ENCODE measurements at regions not wholly inside any gene's neighbourhood (a gene's known extent, or its start where the extent isn't known, plus 50 kb on each side); places are given as distances from the start of the nearest gene placed in this dataset.

- no peaks in the 10 kb centered on the region for H3K9me3 ChIP-seq (ENCODE audit: low read depth)
- TF ChIP-seq EZH2 (IDR thresholded peaks at IDR 0.05; ENCODE audit: insufficient read depth, poor library complexity, severe bottlenecking), result no peak
- H3K27ac ChIP-seq, result no peak overlapping the region
- no peak overlapping the region for H2AFZ ChIP-seq
- H4K20me1 ChIP-seq (ENCODE audit: insufficient read depth), result no peaks in the 10 kb centered on the region
- H3K9me2 ChIP-seq (ENCODE audit: insufficient read depth), result no peaks in the 10 kb centered on the region
- H3K79me2 ChIP-seq (ENCODE audit: insufficient read depth), result no peaks in the 10 kb centered on the region
- WGBS, 2 experiments (ENCODE audit: low coverage in 1 of 2, low lambda C conversion rate in 2 of 2, missing lambda C conversion rate in 2 of 2), result 14% methylated on average over 4 of the region's 4 CpGs
- H3K4me1 ChIP-seq (ENCODE audit: insufficient read depth), result no peaks in the 10 kb centered on the region
- H3K9ac ChIP-seq, result no peak overlapping the region
- no peak overlapping the region for H3K4me3 ChIP-seq
- H3K36me3 ChIP-seq (ENCODE audit: low read depth), result no peaks in the 10 kb centered on the region
- H3K4me2 ChIP-seq (ENCODE audit: unreplicated experiment), result no peak overlapping the region
- in situ Hi-C loops (cut with MboI), result no loop called here
- DNase-seq, result no peak
- H3F3A ChIP-seq (ENCODE audit: insufficient read depth), result no peaks in the 10 kb centered on the region
- no peaks in the 10 kb centered on the region for H3K27me3 ChIP-seq (replicated peaks; ENCODE audit: insufficient read depth)
Observed at GRCh38 chr4:171281359-171281758, 531.8 kb upstream of the GALNTL6 start.

DNA sequence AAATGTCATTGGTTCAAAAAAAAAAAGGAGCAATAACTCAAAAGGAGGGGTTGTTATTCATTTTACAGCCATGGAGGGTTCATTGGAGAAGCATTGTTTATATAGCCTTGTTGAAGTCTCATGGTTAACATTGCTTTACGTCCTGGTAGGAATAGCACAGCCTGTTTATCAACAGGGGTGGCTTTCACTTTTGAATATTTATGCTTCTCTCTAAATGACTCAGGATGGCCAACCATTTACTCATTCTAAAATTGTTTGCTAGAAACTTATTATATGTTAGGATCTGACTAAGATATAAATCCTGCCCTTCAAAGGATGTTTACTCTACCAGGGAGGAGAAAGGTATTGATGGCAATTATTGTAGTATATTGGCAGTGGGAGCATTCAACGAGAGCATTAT, 534.1 kb upstream of the GALNTL6 start:
- Histone ChIP-seq H2AFZ (no peak overlapping the region), H4K20me1 (ENCODE audit: insufficient read depth) (no peaks in the 10 kb centered on the region), H3K4me1 (ENCODE audit: insufficient read depth) (no peaks in the 10 kb centered on the region), H3K9ac (no peak overlapping the region), H3K9me2 (ENCODE audit: insufficient read depth) (no peaks in the 10 kb centered on the region), H3K36me3 (ENCODE audit: low read depth) (no peaks in the 10 kb centered on the region), H3K9me3 (ENCODE audit: low read depth) (no peaks in the 10 kb centered on the region), H3F3A (ENCODE audit: insufficient read depth) (no peaks in the 10 kb centered on the region), H3K4me3 (no peak overlapping the region), H3K27me3 (replicated peaks; ENCODE audit: insufficient read depth) (no peaks in the 10 kb centered on the region), H3K27ac (no peak overlapping the region), H3K4me2 (ENCODE audit: unreplicated experiment) (no peak overlapping the region), H3K79me2 (ENCODE audit: insufficient read depth) (no peaks in the 10 kb centered on the region)
- no peak for DNase-seq
- WGBS, 2 experiments (ENCODE audit: low coverage in 1 of 2, low lambda C conversion rate in 2 of 2, missing lambda C conversion rate in 2 of 2), result 9 to 12% methylated on average over 2 of the region's 2 CpGs
- TF ChIP-seq EZH2 (IDR thresholded peaks at IDR 0.05; ENCODE audit: insufficient read depth, poor library complexity, severe bottlenecking) (no peak), EZH2phosphoT487 (IDR thresholded peaks at IDR 0.05; ENCODE audit: insufficient read depth, low read depth) (no peak)
- in situ Hi-C loops (cut with MboI), result no loop called here

- H3K27ac ChIP-seq, result no peak overlapping the region
- H3K4me2 ChIP-seq (ENCODE audit: unreplicated experiment), result no peak overlapping the region
- H3K4me3 ChIP-seq, result no peak overlapping the region
- WGBS, 2 experiments (ENCODE audit: low coverage in 1 of 2, low lambda C conversion rate in 2 of 2, missing lambda C conversion rate in 2 of 2), result 2 to 5% methylated on average over 6 of the region's 6 CpGs
- in situ Hi-C loops (cut with MboI), result no loop called here
- no peaks in the 10 kb centered on the region for H3F3A ChIP-seq (ENCODE audit: insufficient read depth)
- no peaks in the 10 kb centered on the region for H3K27me3 ChIP-seq (replicated peaks; ENCODE audit: insufficient read depth)
- no peaks in the 10 kb centered on the region for H3K9me2 ChIP-seq (ENCODE audit: insufficient read depth)
- H2AFZ ChIP-seq, result no peak overlapping the region
- no peaks in the 10 kb centered on the region for H3K79me2 ChIP-seq (ENCODE audit: insufficient read depth)
- no peaks in the 10 kb centered on the region for H3K4me1 ChIP-seq (ENCODE audit: insufficient read depth)
- no peak for DNase-seq
- no peaks in the 10 kb centered on the region for H4K20me1 ChIP-seq (ENCODE audit: insufficient read depth)
- no peak overlapping the region for H3K9ac ChIP-seq
- no peaks in the 10 kb centered on the region for H3K36me3 ChIP-seq (ENCODE audit: low read depth)
- TF ChIP-seq EZH2phosphoT487 (IDR thresholded peaks at IDR 0.05; ENCODE audit: insufficient read depth, low read depth), result no peak
- TF ChIP-seq EZH2 (IDR thresholded peaks at IDR 0.05; ENCODE audit: insufficient read depth, poor library complexity, severe bottlenecking), result no peak
- H3K9me3 ChIP-seq (ENCODE audit: low read depth), result peaks cover 5% of the 10 kb centered on the region
Observed at GRCh38 chr4:171266671-171267070, 546.5 kb upstream of the GALNTL6 start.

- Histone ChIP-seq H3K79me2 (ENCODE audit: insufficient read depth) (no peaks in the 10 kb centered on the region), H3K4me2 (ENCODE audit: unreplicated experiment) (no peak overlapping the region), H3K4me1 (ENCODE audit: insufficient read depth) (no peaks in the 10 kb centered on the region), H3F3A (ENCODE audit: insufficient read depth) (no peaks in the 10 kb centered on the region), H3K36me3 (ENCODE audit: low read depth) (no peaks in the 10 kb centered on the region), H4K20me1 (ENCODE audit: insufficient read depth) (no peaks in the 10 kb centered on the region), H3K9ac (no peak overlapping the region), H3K9me3 (ENCODE audit: low read depth) (peaks cover 4% of the 10 kb centered on the region), H3K27me3 (replicated peaks; ENCODE audit: insufficient read depth) (no peaks in the 10 kb centered on the region), H3K27ac (no peak overlapping the region), H2AFZ (no peak overlapping the region), H3K9me2 (ENCODE audit: insufficient read depth) (no peaks in the 10 kb centered on the region), H3K4me3 (no peak overlapping the region)
- TF ChIP-seq EZH2phosphoT487 (IDR thresholded peaks at IDR 0.05; ENCODE audit: insufficient read depth, low read depth) (no peak), EZH2 (IDR thresholded peaks at IDR 0.05; ENCODE audit: insufficient read depth, poor library complexity, severe bottlenecking) (no peak)
- no peak for DNase-seq
- WGBS, 2 experiments (ENCODE audit: low coverage in 1 of 2, low lambda C conversion rate in 2 of 2, missing lambda C conversion rate in 2 of 2), result 11 to 16% methylated on average over 1 of the region's 1 CpG
- in situ Hi-C loops (cut with MboI), result no loop called here
Observed at GRCh38 chr4:171265190-171265818, 547.9 kb upstream of the GALNTL6 start.

DNA sequence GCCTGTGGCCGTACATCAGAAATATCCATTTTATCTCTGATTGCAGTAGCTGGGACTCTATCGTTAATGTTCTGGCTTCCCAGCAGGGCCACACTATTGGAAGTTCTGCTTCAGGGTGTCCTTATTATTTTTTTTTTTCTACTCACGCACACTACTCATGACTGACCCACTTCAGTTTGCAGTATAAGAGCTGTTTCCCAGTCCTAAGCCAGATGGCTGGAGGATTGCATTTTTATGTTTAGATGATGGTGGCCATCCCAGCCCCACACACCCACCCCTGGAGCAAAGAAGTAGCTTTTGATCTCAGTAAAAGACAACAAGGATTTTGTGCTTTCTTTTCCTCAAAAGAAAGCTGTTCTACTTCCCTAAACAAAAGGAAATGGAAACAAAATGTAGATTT, 557.0 kb upstream of the GALNTL6 start:
- Histone ChIP-seq H3K4me3 (no peak overlapping the region), H3K4me1 (ENCODE audit: insufficient read depth) (no peaks in the 10 kb centered on the region), H3K4me2 (ENCODE audit: unreplicated experiment) (no peak overlapping the region), H3K79me2 (ENCODE audit: insufficient read depth) (no peaks in the 10 kb centered on the region), H3F3A (ENCODE audit: insufficient read depth) (no peaks in the 10 kb centered on the region), H3K27ac (no peak overlapping the region), H3K27me3 (replicated peaks; ENCODE audit: insufficient read depth) (no peaks in the 10 kb centered on the region), H3K9me2 (ENCODE audit: insufficient read depth) (no peaks in the 10 kb centered on the region), H4K20me1 (ENCODE audit: insufficient read depth) (no peaks in the 10 kb centered on the region), H2AFZ (no peak overlapping the region), H3K9ac (no peak overlapping the region), H3K36me3 (ENCODE audit: low read depth) (no peaks in the 10 kb centered on the region), H3K9me3 (ENCODE audit: low read depth) (no peaks in the 10 kb centered on the region)
- in situ Hi-C loops (cut with MboI), result no loop called here
- no peak for DNase-seq
- WGBS, 2 experiments (ENCODE audit: low coverage in 1 of 2, low lambda C conversion rate in 2 of 2, missing lambda C conversion rate in 2 of 2), result 28 to 31% methylated on average over 3 of the region's 3 CpGs
- TF ChIP-seq EZH2phosphoT487 (IDR thresholded peaks at IDR 0.05; ENCODE audit: insufficient read depth, low read depth), result no peak
- no peak for TF ChIP-seq EZH2 (IDR thresholded peaks at IDR 0.05; ENCODE audit: insufficient read depth, poor library complexity, severe bottlenecking)

All from GM23248 (cell line).